Breast epithelium (tissue), 4 donors: ENCODE measurements at regions not wholly inside any gene's neighbourhood (a gene's known extent, or its start where the extent isn't known, plus 50 kb on each side); places are given as distances from the start of the nearest gene placed in this dataset.
"Not testable (repeated sequence)": the region's sequence is repeated elsewhere in the genome, so short reads cannot be mapped to it uniquely, and the experiment has no call there.

ENCODE experiments used
- DNase-seq, 2 donors: peaks; one replicate each; pipeline ENCODE4 v3.0.0-alpha.2; 2019; ENCODE audit warnings: low spot score in 2 of 2
- H3K27ac ChIP-seq, 2 donors: fragments of 200-600 bp; sonication (generic) in 1 of 2; one replicate each; pipeline ENCODE4 v1.5.1; 2016 to 2019; ENCODE audit warnings: mild to moderate bottlenecking in 1 of 2
- H3K27me3 ChIP-seq, 2 donors: fragments of 200-600 bp; sonication (generic) in 1 of 2; one replicate each; pipeline versions ENCODE4 v1.5.1 to v1.6.0; 2017 to 2019; ENCODE audit warnings: control low read depth in 1 of 2, mild to moderate bottlenecking in 1 of 2
- H3K36me3 ChIP-seq: fragments of 200-600 bp; one replicate; pipeline ENCODE4 v1.5.1; 2019
- H3K4me1 ChIP-seq, 2 donors: fragments of 200-600 bp; sonication (generic); one replicate each; pipeline ENCODE4 v1.5.1; 2016 to 2019; ENCODE audit warnings: control low read depth in 1 of 2
- H3K4me3 ChIP-seq, 3 donors: fragments of 200-600 bp; sonication (generic); 1 replicate in 2 of 3; 2 replicates in 1 of 3; pipeline ENCODE4 v1.5.1; 2016 to 2019; ENCODE audit warnings: mild to moderate bottlenecking in 3 of 3, moderate library complexity in 2 of 3
- H3K9me3 ChIP-seq, 2 donors: fragments of 200-600 bp; sonication (generic) in 1 of 2; one replicate each; pipeline ENCODE4 v1.5.1; 2016 to 2019; ENCODE audit warnings: control low read depth in 1 of 2
- CTCF ChIP-seq, 3 donors: fragments of 450-650 bp; IDR thresholded peaks; one replicate each; pipeline ENCODE4 v1.5.1; 2016 to 2017; ENCODE audit warnings: antibody characterized with exemption in 3 of 3, mild to moderate bottlenecking in 3 of 3, moderate library complexity in 3 of 3
- POLR2A ChIP-seq: fragments of 450-650 bp; IDR thresholded peaks from one replicate; pipeline ENCODE4 v1.6.1; 2016; ENCODE audit warnings: antibody characterized with exemption, mild to moderate bottlenecking, moderate library complexity
- POLR2AphosphoS5 ChIP-seq, 3 donors: sonication (generic); formaldehyde crosslinking; IDR thresholded peaks; one replicate each; pipeline ENCODE4 v1.6.1; 2017; ENCODE audit warnings: antibody characterized with exemption in 3 of 3
- intact Hi-C: fragments of 100-400 bp; cut with DNase I; formaldehyde crosslinking; loops from one replicate; pipeline ENCODE4 v1.15.1; 2023; ENCODE audit warnings: low total_unique reads

DNA sequence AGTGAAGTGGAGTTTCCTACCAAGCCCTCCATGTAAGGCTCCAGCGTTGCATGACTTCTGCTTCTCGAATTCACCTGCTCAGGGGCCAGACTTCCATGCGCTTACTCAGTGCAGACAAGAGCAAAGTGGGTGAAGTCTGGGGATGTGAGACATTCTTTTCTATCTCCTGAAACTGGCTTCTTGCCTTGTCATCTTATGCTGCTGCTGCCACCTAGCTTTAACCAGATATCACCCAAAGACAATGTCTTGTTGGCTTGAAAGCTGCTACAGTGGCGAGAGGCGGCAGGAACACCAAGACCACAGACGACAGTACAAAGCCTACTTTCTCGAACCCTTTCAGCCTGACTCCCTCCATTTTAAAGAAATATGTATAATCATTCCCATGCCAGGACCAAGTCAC lies 103.6 kb upstream of the ADGRG2 start:
- H3K9me3 ChIP-seq, result peaks cover 0 to 2% of the 10 kb centered on the region in 2 donors
- no peak for TF ChIP-seq CTCF (IDR thresholded peaks at IDR 0.05)
- no peak for TF ChIP-seq POLR2A
- TF ChIP-seq POLR2AphosphoS5 (IDR thresholded peaks at IDR 0.05), result no peak
- DNase-seq, result no peak
- no peak overlapping the region for H3K4me3 ChIP-seq
- intact Hi-C loops, result no loop called here
- no peaks in the 10 kb centered on the region for H3K36me3 ChIP-seq
- no peaks in the 10 kb centered on the region for H3K4me1 ChIP-seq
- no peak overlapping the region for H3K27ac ChIP-seq
- peaks cover 0 to 29% of the 10 kb centered on the region in 2 donors for H3K27me3 ChIP-seq

DNA sequence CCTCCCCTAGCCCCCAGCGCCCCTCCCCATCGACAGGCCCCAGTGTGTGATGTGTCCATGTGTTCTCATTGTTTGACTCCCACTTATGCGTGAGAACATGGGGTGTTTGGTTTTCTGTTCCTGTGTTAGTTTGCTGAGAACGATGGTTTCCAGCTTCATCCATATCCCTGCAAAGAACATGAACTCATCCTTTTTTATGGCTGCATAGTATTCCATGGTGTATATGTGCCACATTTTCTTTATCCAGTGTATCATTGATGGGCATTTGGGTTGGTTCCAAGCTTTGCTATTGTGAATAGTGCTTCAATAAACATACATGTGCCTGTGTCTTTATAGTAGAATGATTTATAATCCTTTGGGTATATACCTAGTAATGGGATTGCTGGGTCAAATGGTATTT lies 107.6 kb upstream of the ADGRG2 start:
- peaks cover 0 to 20% of the 10 kb centered on the region in 2 donors for H3K27me3 ChIP-seq
- H3K4me3 ChIP-seq, DNase-seq, H3K9me3 ChIP-seq, H3K27ac ChIP-seq, H3K4me1 ChIP-seq, H3K36me3 ChIP-seq: not testable (repeated sequence)
- intact Hi-C loops, result loop anchor here (5.0 kb wide), 1 partner anchor 723 kb away; no protein-coding TSS in a partner anchor

- Histone ChIP-seq H3K36me3 (no peaks in the 10 kb centered on the region), H3K4me3 (no peak overlapping the region), H3K27ac (no peak overlapping the region), H3K4me1 (no peaks in the 10 kb centered on the region), H3K9me3 (peaks cover 0 to 14% of the 10 kb centered on the region in 2 donors), H3K27me3 (no peaks in the 10 kb centered on the region)
- no peak for DNase-seq
- intact Hi-C loops, result no loop called here
- no peak for TF ChIP-seq CTCF (IDR thresholded peaks at IDR 0.05)
- TF ChIP-seq POLR2A, result no peak
- no peak for TF ChIP-seq POLR2AphosphoS5 (IDR thresholded peaks at IDR 0.05)
Measured at GRCh38 chrX:19237901-19238300, 105.8 kb upstream of the PDHA1 start.

DNA sequence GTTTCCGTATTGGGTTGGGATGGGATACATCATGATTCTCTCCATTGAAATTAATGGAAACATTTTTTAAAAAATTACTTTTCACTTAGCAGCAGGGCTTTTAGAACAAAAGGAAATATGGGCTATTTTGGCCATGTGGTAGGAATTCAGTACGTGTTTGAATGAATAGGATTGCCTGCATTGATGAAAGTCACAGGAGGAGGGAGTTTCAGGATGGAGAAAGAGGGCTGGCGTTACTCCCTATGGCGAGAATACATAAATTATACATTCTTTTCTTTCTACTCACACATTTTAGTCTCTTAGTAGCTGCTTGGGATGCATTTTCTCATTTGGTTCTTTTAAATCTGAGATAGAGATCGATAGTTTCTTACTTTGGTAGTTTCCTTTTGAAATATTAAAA lies 100.3 kb upstream of the PDHA1 start:
- Histone ChIP-seq H3K9me3 (peaks cover 0 to 23% of the 10 kb centered on the region in 2 donors), H3K27ac (no peak overlapping the region), H3K36me3 (no peaks in the 10 kb centered on the region), H3K4me1 (no peaks in the 10 kb centered on the region), H3K4me3 (no peak overlapping the region), H3K27me3 (no peaks in the 10 kb centered on the region)
- no peak for DNase-seq
- intact Hi-C loops, result no loop called here
- TF ChIP-seq POLR2AphosphoS5 (IDR thresholded peaks at IDR 0.05) (no peak), POLR2A (no peak), CTCF (IDR thresholded peaks at IDR 0.05) (no peak)

DNA sequence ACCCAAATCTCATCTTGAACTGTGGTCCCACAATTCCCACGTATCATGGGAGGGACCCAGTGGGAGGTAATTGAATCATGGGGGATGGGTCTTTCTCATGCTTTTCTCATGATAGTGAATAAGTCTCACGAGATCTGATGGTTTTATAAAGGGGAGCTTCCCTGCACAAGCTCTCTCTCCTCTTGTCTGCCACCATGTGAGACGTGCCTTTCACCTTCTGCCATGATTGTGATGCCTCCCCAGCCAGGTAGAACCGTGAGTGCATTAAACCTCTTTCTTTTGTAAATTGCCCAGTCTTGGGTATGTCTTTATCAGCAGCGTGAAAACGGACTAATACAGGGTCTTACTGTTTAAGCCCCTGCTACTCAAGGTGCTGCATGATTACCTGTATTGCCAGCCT lies 98.8 kb upstream of the PDHA1 start:
- H3K27ac ChIP-seq, H3K4me3 ChIP-seq, DNase-seq, intact Hi-C loops, H3K36me3 ChIP-seq, H3K4me1 ChIP-seq, H3K27me3 ChIP-seq: not testable (repeated sequence)
- peaks cover 0 to 27% of the 10 kb centered on the region in 2 donors for H3K9me3 ChIP-seq

DNA sequence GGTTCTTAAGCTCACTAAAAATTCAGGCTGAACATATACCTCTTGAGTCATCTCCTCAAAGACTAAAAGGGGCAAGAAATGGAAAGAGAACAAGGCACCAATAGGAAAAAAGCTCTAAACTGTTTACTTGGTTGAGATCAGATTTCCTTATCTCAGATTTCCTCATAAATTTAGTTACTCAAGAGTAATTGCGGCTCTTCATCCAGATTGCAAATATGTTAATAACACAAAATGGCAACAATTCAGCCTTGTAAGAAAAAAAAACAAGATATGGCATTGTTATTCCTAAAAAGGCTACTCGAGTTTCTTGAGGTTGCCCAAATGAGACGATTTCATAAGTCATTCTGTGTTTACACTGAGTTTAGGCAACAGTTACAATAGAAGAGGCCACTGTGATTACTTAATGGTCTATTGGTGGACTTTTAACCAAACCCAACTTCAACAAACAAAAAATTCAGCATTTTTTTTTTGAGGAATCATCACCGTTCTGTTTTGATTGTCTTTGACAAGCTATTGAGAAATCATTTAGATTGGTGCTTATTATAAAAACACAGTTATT lies 97.9 kb upstream of the PDHA1 start:
- TF ChIP-seq POLR2AphosphoS5 (IDR thresholded peaks at IDR 0.05) (no peak), POLR2A (no peak), CTCF (IDR thresholded peaks at IDR 0.05) (no peak)
- DNase-seq, result no peak

More for the DNA sequence above, 97.9 kb upstream of the PDHA1 start:
- no peak overlapping the region for H3K4me3 ChIP-seq
- peaks cover 0 to 7% of the 10 kb centered on the region in 2 donors for H3K27me3 ChIP-seq
- H3K4me1 ChIP-seq, result no peaks in the 10 kb centered on the region
- intact Hi-C loops, result no loop called here
- no peaks in the 10 kb centered on the region for H3K36me3 ChIP-seq
- H3K27ac ChIP-seq, result no peak overlapping the region
- peaks cover 0 to 21% of the 10 kb centered on the region in 2 donors for H3K9me3 ChIP-seq
